Kidney (tissue), 13 donors: ENCODE measurements at regions not wholly inside any gene's neighbourhood (a gene's known extent, or its start where the extent isn't known, plus 50 kb on each side); places are given as distances from the start of the nearest gene placed in this dataset.

Experiments used
- DNase-seq, 5 donors: peaks; one replicate each; pipeline ENCODE4 v3.0.0-alpha.2; 2013 to 2020
- FAIRE-seq: peaks from 2 replicates; lab custom pipeline; 2012; peaks lifted over from hg19 to GRCh38; lab: Jason Lieb, UNC
- H3K27ac ChIP-seq, 2 donors: one replicate each; pipeline ENCODE4 v1.7.0; 2013; ENCODE audit warnings: low read depth in 2 of 2, low read length in 2 of 2, inconsistent platforms in 1 of 2
- H3K27me3 ChIP-seq: one replicate; pipeline ENCODE4 v1.7.1; 2013; ENCODE audit warnings: low read length, inconsistent platforms; ENCODE audit not compliant: control insufficient read depth, insufficient read depth
- H3K36me3 ChIP-seq, 3 donors: one replicate each; pipeline versions ENCODE4 v1.7.0 to v1.7.1; 2013; ENCODE audit warnings: low read length in 3 of 3, control low read depth in 1 of 3, inconsistent platforms in 1 of 3; ENCODE audit not compliant: insufficient read depth in 3 of 3, control insufficient read depth in 2 of 3
- H3K4me1 ChIP-seq, 3 donors: one replicate each; pipeline versions ENCODE4 v1.7.0 to v1.7.1; 2013; ENCODE audit warnings: low read length in 3 of 3, inconsistent platforms in 1 of 3, low read depth in 1 of 3; ENCODE audit not compliant: control insufficient read depth in 2 of 3, insufficient read depth in 2 of 3
- H3K4me3 ChIP-seq, 3 donors: one replicate each; pipeline versions ENCODE4 v1.7.0 to v1.8.1; 2013; ENCODE audit warnings: low read length in 3 of 3, control low read depth in 1 of 3, inconsistent platforms in 1 of 3
- H3K9ac ChIP-seq, 3 donors: one replicate each; pipeline versions ENCODE4 v1.7.0 to v1.7.1; 2013; ENCODE audit warnings: low read length in 3 of 3, control low read depth in 1 of 3, inconsistent platforms in 1 of 3
- H3K9me3 ChIP-seq, 3 donors: one replicate each; pipeline versions ENCODE4 v1.7.0 to v1.7.1; 2013; ENCODE audit warnings: low read length in 3 of 3, control low read depth in 1 of 3, inconsistent platforms in 1 of 3; ENCODE audit not compliant: control insufficient read depth in 2 of 3, insufficient read depth in 1 of 3
- CTCF ChIP-seq: IDR thresholded peaks from 3 replicates; pipeline ENCODE4 v1.5.1; 2012; ENCODE audit warnings: mild to moderate bottlenecking, moderate library complexity, borderline replicate concordance; ENCODE audit not compliant: insufficient read depth; ENCODE audit errors: extremely low read depth
- intact Hi-C: fragments of 100-400 bp; cut with DNase I; formaldehyde crosslinking; loops from one replicate; pipeline ENCODE4 v1.11.1; 2022
- donor health status: control.
- donor health status: control.
- donor health status: control.
- donor health status: control.
- donor health status: control.
- donor health status: DM: yes; HTN: yes; CAD: no.
- donor health status: Normal renal cell carcinoma (clear cell type).

- no peaks in the 10 kb centered on the region for H3K9me3 ChIP-seq
- H3K4me3 ChIP-seq = no peak overlapping the region
- H3K27me3 ChIP-seq = no peaks in the 10 kb centered on the region
- H3K36me3 ChIP-seq = no peaks in the 10 kb centered on the region
- no peak for FAIRE-seq
- no peak for TF ChIP-seq CTCF
- H3K4me1 ChIP-seq = no peaks in the 10 kb centered on the region
- intact Hi-C loops = no loop called here
- H3K27ac ChIP-seq = no peak overlapping the region
- H3K9ac ChIP-seq = no peak overlapping the region
- DNase-seq = no peak
Measured at GRCh38 chr4:156052116-156052515, 98.5 kb upstream of the CTSO start.

- intact Hi-C loops = no loop called here
- no peaks in the 10 kb centered on the region for H3K27me3 ChIP-seq
- no peaks in the 10 kb centered on the region for H3K9me3 ChIP-seq
- TF ChIP-seq CTCF = no peak
- H3K9ac ChIP-seq = no peak overlapping the region
- FAIRE-seq = no peak
- no peaks in the 10 kb centered on the region for H3K4me1 ChIP-seq
- H3K27ac ChIP-seq = no peak overlapping the region
- H3K36me3 ChIP-seq = no peaks in the 10 kb centered on the region
- H3K4me3 ChIP-seq = no peak overlapping the region
- peak in 1 of 5 donors; percentile 18 for DNase-seq
Measured at GRCh38 chr4:156038772-156039171, 85.1 kb upstream of the CTSO start.

- FAIRE-seq (no peak), DNase-seq (no peak)
- Histone ChIP-seq H3K27ac (no peak overlapping the region), H3K27me3 (no peaks in the 10 kb centered on the region), H3K36me3 (no peaks in the 10 kb centered on the region), H3K4me1 (no peaks in the 10 kb centered on the region), H3K9ac (no peak overlapping the region), H3K4me3 (no peak overlapping the region), H3K9me3 (no peaks in the 10 kb centered on the region)
- intact Hi-C loops = no loop called here
- TF ChIP-seq CTCF = no peak
Measured at GRCh38 chr4:156036496-156036895, 82.8 kb upstream of the CTSO start.

GRCh38 chr4:156029691-156030090 lies 76.0 kb upstream of the CTSO start:
- H3K9me3 ChIP-seq = no peaks in the 10 kb centered on the region
- no peak for TF ChIP-seq CTCF
- intact Hi-C loops = no loop called here
- no peak overlapping the region for H3K27ac ChIP-seq
- no peaks in the 10 kb centered on the region for H3K4me1 ChIP-seq
- H3K9ac ChIP-seq = no peak overlapping the region
- no peak overlapping the region for H3K4me3 ChIP-seq
- H3K27me3 ChIP-seq = no peaks in the 10 kb centered on the region
- FAIRE-seq = no peak
- DNase-seq = no peak
- H3K36me3 ChIP-seq = no peaks in the 10 kb centered on the region
